Uterus (tissue), 2 donors: ENCODE measurements at regions not wholly inside any gene's neighbourhood (a gene's known extent, or its start where the extent isn't known, plus 50 kb on each side); places are given as distances from the start of the nearest gene placed in this dataset.

Experiments used
- CTCF ChIP-seq, 4 experiments: fragments of 200-600 bp in 2 of 4; fragments of 450-650 bp in 2 of 4; sonication (generic) in 2 of 4; IDR thresholded peaks; one replicate each; pipeline ENCODE4 v1.5.1; 2016 to 2019; ENCODE audit warnings: antibody characterized with exemption in 4 of 4, mild to moderate bottlenecking in 2 of 4, moderate library complexity in 1 of 4
- POLR2A ChIP-seq, 2 donors: fragments of 450-650 bp; IDR thresholded peaks; one replicate each; pipeline ENCODE4 v1.6.1; 2016; ENCODE audit warnings: antibody characterized with exemption in 2 of 2, mild to moderate bottlenecking in 1 of 2, moderate library complexity in 1 of 2

GRCh38 chr12:58186401-58186800 lies 245.0 kb downstream of the ATP23 start:
- no peak for TF ChIP-seq CTCF (IDR thresholded peaks at IDR 0.05)
- TF ChIP-seq POLR2A (IDR thresholded peaks at IDR 0.05): no peak
